Left ventricle myocardium superior (tissue), 1 donor: ENCODE measurements at regions not wholly inside any gene's neighbourhood (a gene's known extent, or its start where the extent isn't known, plus 50 kb on each side); places are given as distances from the start of the nearest gene placed in this dataset.
"Not testable (repeated sequence)": the region's sequence is repeated elsewhere in the genome, so short reads cannot be mapped to it uniquely, and the experiment has no call there.

Experiments
- ATAC-seq: fragments of 200-7000 bp; cut with Tn5 transposase; one replicate; pipeline ENCODE4 v1.9.1; 2020; ENCODE audit warnings: mild to moderate bottlenecking, moderate library complexity
- DNase-seq: peaks from one replicate; pipeline ENCODE4 v3.0.0-alpha.2; 2020
- intact Hi-C: fragments of 100-400 bp; cut with micrococcal nuclease; formaldehyde crosslinking; loops from one replicate; pipeline ENCODE4 v1.11.0; 2022
- donor health status: DM: no; HTN: yes; CAD: no; lungs with severe emphysema.

- no peak for ATAC-seq
- DNase-seq = no peak
- intact Hi-C loops = no loop called here
Measured at GRCh38 chr5:82603033-82603987, 325.2 kb upstream of the RPS23 start.

DNA sequence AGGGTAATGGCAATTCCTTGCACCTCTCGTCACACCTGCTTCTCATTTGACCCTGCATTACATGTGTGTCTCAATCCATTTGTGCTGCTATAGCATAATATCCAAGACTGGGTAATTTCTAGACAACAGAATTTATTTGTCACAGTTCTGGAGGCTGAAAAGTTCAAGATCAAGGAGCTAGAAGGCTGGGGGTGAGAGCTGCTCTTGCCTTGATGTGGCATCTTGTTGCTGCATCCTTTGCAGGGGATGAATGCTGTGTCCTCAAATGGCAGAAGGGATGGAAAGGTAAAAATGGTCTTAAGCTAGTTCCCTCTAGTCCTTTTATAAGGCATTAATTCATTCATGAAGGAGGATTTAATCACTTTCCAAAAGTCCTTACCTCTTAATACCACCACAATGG, 323.7 kb upstream of the RPS23 start:
- intact Hi-C loops = no loop called here
- ATAC-seq = no peak
- no peak for DNase-seq

- intact Hi-C loops = no loop called here
- no peak for ATAC-seq
- DNase-seq = no peak
Measured at GRCh38 chr5:82601077-82601476, 322.9 kb upstream of the RPS23 start.

DNA sequence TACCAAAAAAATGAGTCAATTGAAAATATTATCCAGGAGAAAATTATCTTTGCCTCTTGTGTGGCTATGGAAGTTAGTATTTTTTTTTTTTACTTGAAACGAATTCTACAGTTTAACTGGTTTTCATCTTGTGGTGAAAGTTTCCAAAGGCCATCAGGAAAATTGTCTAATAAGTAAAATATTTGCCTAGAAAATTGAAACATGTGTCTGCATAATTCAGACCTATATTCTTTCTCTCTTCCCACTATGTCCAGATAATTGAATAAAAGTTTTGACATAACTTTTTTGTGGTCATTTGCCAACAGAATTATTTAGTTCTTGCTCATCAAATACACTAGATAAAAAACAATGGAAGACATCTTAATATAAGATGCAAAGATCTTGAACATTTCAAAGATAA, 321.5 kb upstream of the RPS23 start:
- DNase-seq = no peak
- no peak for ATAC-seq
- intact Hi-C loops = no loop called here

GRCh38 chr5:82599030-82599429, 320.9 kb upstream of the RPS23 start:
- intact Hi-C loops = no loop called here
- ATAC-seq = no peak
- no peak for DNase-seq

DNA sequence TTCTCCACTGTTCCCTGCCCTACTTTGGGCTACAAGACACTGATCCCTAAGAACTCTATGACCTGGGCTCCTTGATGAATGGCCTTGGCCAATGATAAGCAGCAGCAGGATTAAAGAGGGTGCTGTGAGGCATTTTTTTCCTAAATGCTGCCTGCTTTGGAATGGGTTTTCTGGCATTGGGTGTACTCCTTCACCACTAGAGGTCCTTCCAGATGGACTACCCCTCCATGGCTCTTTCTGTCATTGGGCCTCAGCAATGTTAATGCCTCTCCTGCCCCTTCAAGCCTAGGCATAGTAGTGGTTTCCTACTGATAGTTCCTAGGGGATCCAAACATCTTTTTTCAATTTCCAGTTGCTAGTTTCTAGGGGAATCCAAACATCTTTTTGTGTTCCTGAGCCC, 319.3 kb upstream of the RPS23 start:
- ATAC-seq (no peak), DNase-seq (no peak)
- intact Hi-C loops = no loop called here

- ATAC-seq (no peak), DNase-seq (no peak)
- intact Hi-C loops = no loop called here
Measured at GRCh38 chr5:82596451-82596850, 318.3 kb upstream of the RPS23 start.

- intact Hi-C loops = no loop called here
- no peak for ATAC-seq
- DNase-seq = no peak
Measured at GRCh38 chr5:82595113-82595512, 317.0 kb upstream of the RPS23 start.

DNA sequence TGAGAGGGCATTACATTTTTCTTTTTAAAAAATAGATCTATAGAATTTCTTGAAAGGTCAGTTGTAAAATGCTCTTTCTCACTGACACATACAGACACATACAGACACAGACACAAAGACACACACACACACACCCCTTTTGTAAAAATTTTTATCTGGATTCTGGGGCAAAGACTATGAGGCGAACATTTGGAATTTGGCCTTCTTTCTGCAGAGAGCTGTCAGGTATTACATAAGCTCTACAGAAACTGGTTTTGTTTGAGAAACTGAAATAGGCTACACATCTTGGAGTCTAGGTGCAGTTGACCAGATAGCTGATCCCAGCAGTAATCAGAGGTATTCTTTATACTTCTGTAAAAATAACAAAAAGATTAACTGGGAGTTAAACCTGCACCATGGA, 315.9 kb upstream of the RPS23 start:
- intact Hi-C loops = no loop called here
- DNase-seq = no peak
- ATAC-seq = no peak

DNA sequence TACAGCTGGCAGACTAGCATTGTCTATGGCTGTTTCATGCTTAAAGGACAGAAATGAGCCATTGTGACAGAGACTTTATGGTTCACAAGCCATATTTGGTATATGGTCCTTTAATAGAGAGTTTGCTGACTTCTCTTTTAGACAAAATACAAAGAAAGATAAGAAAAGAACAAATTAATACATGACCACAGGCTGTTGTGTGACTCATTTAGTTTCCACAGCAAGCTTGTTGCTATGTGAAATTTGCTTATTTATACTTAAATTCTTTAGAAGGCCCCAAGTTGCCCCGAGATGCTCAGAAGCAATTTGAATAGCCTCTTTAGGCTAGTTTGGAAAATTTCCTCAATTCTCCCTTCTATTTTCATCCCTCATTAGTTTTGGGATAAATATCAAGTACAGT, 315.3 kb upstream of the RPS23 start:
- DNase-seq (no peak), ATAC-seq (no peak)
- intact Hi-C loops = no loop called here

DNA sequence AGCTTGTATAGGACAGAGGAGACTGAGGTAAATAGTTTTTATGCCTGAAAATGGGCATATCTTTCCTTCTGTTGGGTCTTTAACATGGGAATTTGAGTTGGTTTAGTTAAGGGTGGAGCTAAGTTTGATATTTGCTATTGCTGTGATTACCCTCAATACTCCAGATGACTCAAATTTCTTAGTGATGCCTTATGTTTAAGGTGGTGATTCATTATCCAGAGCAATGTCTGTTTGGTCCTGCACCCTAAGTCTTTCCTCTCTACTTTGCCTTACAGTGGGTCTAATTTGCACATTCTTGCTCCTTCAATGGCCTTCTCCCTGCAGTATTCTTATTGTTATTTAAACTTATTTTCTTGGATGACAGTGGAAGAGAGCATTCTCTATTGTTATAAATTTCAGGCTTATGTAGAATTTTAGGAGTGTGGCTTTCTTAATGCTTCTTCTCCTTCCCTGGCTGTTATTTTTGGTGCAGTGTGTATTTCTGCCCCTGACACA, 312.9 kb upstream of the RPS23 start:
- intact Hi-C loops = no loop called here
- DNase-seq = no peak
- no peak for ATAC-seq

DNA sequence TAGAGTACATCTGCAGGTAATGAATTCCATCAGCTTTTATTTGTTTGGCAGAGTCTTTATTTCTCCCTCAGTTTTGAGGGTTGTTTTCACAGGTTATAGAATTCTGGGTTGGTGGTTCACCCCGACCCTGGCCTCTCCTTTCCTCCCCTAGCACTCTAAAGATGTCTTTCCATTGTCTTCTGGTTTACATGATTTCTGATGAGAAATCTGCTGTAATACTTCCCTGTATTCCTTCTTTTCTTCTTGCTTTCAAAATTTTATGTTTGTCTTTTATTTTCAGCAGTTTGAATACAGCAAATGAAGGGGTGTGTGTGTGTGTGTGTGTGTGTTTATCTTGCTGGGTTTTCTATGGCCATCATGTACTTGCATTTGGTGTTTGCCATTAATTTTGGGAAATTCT, 312.0 kb upstream of the RPS23 start:
- no peak for DNase-seq
- intact Hi-C loops = no loop called here

GRCh38 chr5:82586661-82587310, 308.6 kb upstream of the RPS23 start:
- ATAC-seq (no peak), DNase-seq (no peak)
- intact Hi-C loops = no loop called here

More for the DNA sequence above, 312.0 kb upstream of the RPS23 start:
- ATAC-seq = no peak

GRCh38 chr5:82586181-82586580, 308.0 kb upstream of the RPS23 start:
- no peak for ATAC-seq
- no peak for DNase-seq
- intact Hi-C loops = no loop called here

- peak; percentile 27 for ATAC-seq
- intact Hi-C loops = no loop called here
- no peak for DNase-seq
Measured at GRCh38 chr5:82584631-82585030, 306.5 kb upstream of the RPS23 start.

DNA sequence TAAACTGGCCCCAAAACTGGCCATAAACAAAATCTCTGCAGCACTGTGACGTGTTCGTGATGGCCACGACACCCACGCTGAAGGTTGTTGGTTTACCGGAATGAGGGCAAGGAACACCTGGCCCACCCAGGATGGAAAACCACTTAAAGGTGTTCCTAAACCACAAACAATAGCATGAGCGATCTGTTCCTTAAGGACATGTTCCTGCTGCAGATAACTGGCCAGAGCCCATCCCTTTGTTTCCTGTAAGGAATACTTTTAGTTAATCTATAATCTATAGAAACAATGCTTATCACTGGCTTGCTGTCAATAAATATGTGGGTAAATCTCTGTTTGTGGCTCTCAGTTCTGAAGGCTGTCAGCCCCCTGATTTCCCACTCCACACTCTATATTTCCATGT, 305.2 kb upstream of the RPS23 start:
- ATAC-seq, DNase-seq, intact Hi-C loops: not testable (repeated sequence)

DNA sequence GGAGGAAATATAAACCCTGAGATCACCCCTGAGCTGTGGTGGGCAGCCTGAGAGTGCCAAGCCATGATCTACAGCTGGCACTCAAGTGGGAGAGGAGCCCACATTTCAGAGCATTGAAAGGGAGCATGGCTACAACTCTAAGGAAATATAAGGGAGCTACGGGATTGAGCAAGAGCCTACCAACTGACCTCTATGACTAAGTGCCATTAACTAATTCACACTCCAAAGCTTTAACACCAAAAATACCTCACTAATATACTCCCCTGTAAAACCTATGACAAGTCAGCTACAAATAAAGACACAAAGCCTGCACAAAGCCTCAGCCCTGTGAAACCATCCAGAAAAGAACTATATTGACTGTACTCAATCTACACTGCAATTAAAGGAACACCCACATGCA, 286.8 kb upstream of the RPS23 start:
- DNase-seq (no peak), ATAC-seq (no peak)
- intact Hi-C loops = no loop called here

GRCh38 chr5:82563745-82564144, 285.6 kb upstream of the RPS23 start:
- intact Hi-C loops = no loop called here
- no peak for ATAC-seq
- no peak for DNase-seq

DNA sequence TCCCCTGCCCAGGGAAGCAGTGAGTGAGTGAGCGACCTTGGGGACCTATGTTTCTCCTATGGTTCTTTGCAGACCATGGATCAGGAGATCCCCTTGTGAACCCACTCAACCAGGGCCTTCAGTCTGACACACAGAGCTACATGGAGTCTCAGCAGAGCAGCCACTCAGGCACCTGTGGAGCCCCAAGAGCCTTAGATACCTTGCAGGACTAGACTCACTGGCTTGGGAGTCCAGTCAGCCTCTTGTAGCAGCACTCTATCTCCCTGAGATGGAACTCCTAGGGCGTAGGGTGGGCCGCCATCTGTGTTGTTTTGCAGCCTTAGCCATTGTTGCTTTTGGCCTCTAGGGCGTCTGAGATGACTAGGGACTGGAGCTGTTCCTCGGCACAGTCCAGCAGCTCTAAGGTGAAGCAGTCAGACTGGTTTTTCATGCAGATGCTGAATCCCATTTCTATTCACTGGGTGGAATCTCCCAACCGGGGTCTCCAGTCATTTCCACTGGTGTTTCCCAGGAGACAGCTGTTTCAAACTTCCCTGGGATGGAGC, 284.6 kb upstream of the RPS23 start:
- intact Hi-C loops = no loop called here
- ATAC-seq (no peak), DNase-seq (no peak)

DNA sequence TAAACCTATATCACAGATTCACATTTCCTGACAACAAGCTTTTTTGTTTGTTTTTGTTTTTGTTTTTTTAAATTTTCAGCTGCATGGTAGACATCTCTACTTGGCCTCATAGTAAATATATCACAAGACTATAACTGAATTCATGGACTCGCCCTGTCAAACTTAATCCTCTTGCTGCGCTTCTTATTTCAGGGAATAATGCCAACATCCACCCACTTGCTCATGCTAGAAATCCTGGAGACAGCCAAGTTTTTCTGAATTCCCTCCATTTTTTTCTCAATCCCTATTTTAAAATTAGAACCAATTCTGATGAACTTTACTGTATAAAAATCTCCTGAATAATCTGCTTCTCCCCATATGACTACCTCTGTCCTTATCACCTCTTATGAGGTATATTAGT, 283.6 kb upstream of the RPS23 start:
- ATAC-seq = no peak
- intact Hi-C loops = no loop called here
- no peak for DNase-seq
